GM12878 (cell line): ENCODE measurements at regions not wholly inside any gene's neighbourhood (a gene's known extent, or its start where the extent isn't known, plus 50 kb on each side); places are given as distances from the start of the nearest gene placed in this dataset.

Experiments used
- ATAC-seq: fragments of 200-7000 bp; cut with Tn5 transposase; 3 replicates; pipeline ENCODE4 v1.9.1; 2020; ENCODE audit warnings: mild to moderate bottlenecking, moderate library complexity
- BruUV-seq: library from RNA; stranded (reverse); fragments of 400-500 nt; replicated peaks from 2 replicates; lab custom pipeline; 2021; lab: Mats Ljungman, UMichigan
- CTCF ChIA-PET: fragments of 300-600 bp; sonication (Branson Sonifier 250); formaldehyde crosslinking; extraction: SDS; loops from one replicate; lab custom pipeline; 2021; ENCODE audit warnings: inconsistent platforms; lab: Yijun Ruan, JAX
- POLR2A ChIA-PET: fragments of 350-600 bp; formaldehyde crosslinking; extraction: SDS; loops from one replicate; lab custom pipeline; 2021; ENCODE audit warnings: inconsistent platforms; lab: Charles Lee
- RAD21 ChIA-PET: fragments of 300-600 bp; sonication (Branson Sonifier 250); formaldehyde crosslinking; loops from one replicate; lab custom pipeline; 2023; ENCODE audit warnings: antibody characterized with exemption; ENCODE audit not compliant: unreplicated experiment; lab: Charles Lee
- SMC1A ChIA-PET: fragments of 300-600 bp; sonication (Branson Sonifier 250); formaldehyde crosslinking; loops from one replicate; lab custom pipeline; 2023; ENCODE audit not compliant: unreplicated experiment, uncharacterized antibody; lab: Charles Lee
- DNase-seq: peaks from one replicate; pipeline ENCODE4 v3.0.0-alpha.2; 2011; ENCODE audit warnings: low read depth, low spot score
- FAIRE-seq: peaks from 3 replicates; lab custom pipeline; 2011; peaks lifted over from hg19 to GRCh38; lab: Jason Lieb, UNC
- H2AFZ ChIP-seq: 2 replicates; pipeline ENCODE4 v1.6.0; 2011; ENCODE audit warnings: low read depth, low read length, control low read depth; ENCODE audit not compliant: control insufficient read depth
- H3K27ac ChIP-seq: 2 replicates; pipeline ENCODE4 v1.5.1; 2011; ENCODE audit warnings: control low read depth; ENCODE audit not compliant: control insufficient read depth, insufficient read depth
- H3K27me3 ChIP-seq, 2 experiments: replicated peaks in 1 of 2; 2 replicates each; pipeline versions ENCODE4 v1.6.0 to v1.6.1; 2011; ENCODE audit warnings: low read length in 1 of 2; ENCODE audit not compliant: control insufficient read depth in 2 of 2, insufficient read depth in 2 of 2
- H3K36me3 ChIP-seq, 2 experiments: 2 replicates each; pipeline ENCODE4 v1.5.1; 2011; ENCODE audit warnings: low read length in 1 of 2; ENCODE audit not compliant: control insufficient read depth in 2 of 2, insufficient read depth in 2 of 2
- H3K4me1 ChIP-seq: 2 replicates; pipeline ENCODE4 v1.6.1; 2011; ENCODE audit warnings: mild to moderate bottlenecking, low read length, moderate library complexity, mixed read lengths; ENCODE audit not compliant: control insufficient read depth, insufficient read depth
- H3K4me2 ChIP-seq: 2 replicates; pipeline ENCODE4 v1.6.0; 2011; ENCODE audit warnings: control low read depth; ENCODE audit not compliant: control insufficient read depth, insufficient read depth
- H3K4me3 ChIP-seq: fragments of 200-600 bp; sonication (generic); 2 replicates; pipeline ENCODE4 v1.5.1; 2016
- H3K79me2 ChIP-seq: 2 replicates; pipeline ENCODE4 v1.6.0; 2011; ENCODE audit warnings: low read length; ENCODE audit not compliant: control insufficient read depth, insufficient read depth
- H3K9ac ChIP-seq: 2 replicates; pipeline ENCODE4 v1.8.0; 2011; ENCODE audit warnings: low read length, control low read depth, mixed read lengths; ENCODE audit not compliant: control insufficient read depth, insufficient read depth
- H3K9me3 ChIP-seq: replicated peaks from 3 replicates; pipeline ENCODE4 v1.5.1; 2011; ENCODE audit warnings: mild to moderate bottlenecking, low read length; ENCODE audit not compliant: control insufficient read depth, insufficient read depth
- H4K20me1 ChIP-seq: 2 replicates; pipeline ENCODE4 v1.6.0; 2011; ENCODE audit not compliant: control insufficient read depth, insufficient read depth
- E2F8 ChIP-seq: fragments of 450-650 bp; IDR thresholded peaks from 2 replicates; pipeline ENCODE4 v1.6.1; 2018; ENCODE audit warnings: mild to moderate bottlenecking, low read depth, moderate library complexity; ENCODE audit not compliant: partially characterized antibody
- FOXK2 ChIP-seq: fragments of 450-650 bp; IDR thresholded peaks from 2 replicates; pipeline ENCODE4 v1.6.1; 2017; ENCODE audit warnings: mild to moderate bottlenecking, moderate library complexity
- HDAC6 ChIP-seq: fragments of 200-600 bp; sonication (generic); IDR thresholded peaks from one replicate; pipeline ENCODE4 v1.8.0; 2017; ENCODE audit warnings: antibody characterized with exemption; ENCODE audit not compliant: unreplicated experiment
- MLLT1 ChIP-seq: fragments of 450-650 bp; IDR thresholded peaks from 2 replicates; pipeline ENCODE4 v1.6.1; 2016; ENCODE audit warnings: mild to moderate bottlenecking
- MXI1 ChIP-seq: fragments of 150-350 bp; IDR thresholded peaks from 2 replicates; pipeline ENCODE4 v1.6.1; 2011; ENCODE audit warnings: low read depth, mild to moderate bottlenecking, inconsistent platforms, low read length, improper control_type of control experiment
- NBN ChIP-seq: fragments of 450-650 bp; IDR thresholded peaks from 2 replicates; pipeline ENCODE4 v1.6.1; 2016
- NR2C1 ChIP-seq: fragments of 450-650 bp; IDR thresholded peaks from 2 replicates; pipeline ENCODE4 v1.6.1; 2017; ENCODE audit warnings: antibody characterized with exemption, mild to moderate bottlenecking, moderate library complexity
- RB1 ChIP-seq: fragments of 450-650 bp; formaldehyde crosslinking; IDR thresholded peaks from 2 replicates; pipeline ENCODE4 v1.6.1; 2017; ENCODE audit warnings: mild to moderate bottlenecking, borderline replicate concordance
- RFX5 ChIP-seq: IDR thresholded peaks from 2 replicates; pipeline ENCODE4 v1.6.1; 2011; ENCODE audit warnings: low read depth, low read length, improper control_type of control experiment
- SMAD1 ChIP-seq: fragments of 450-650 bp; IDR thresholded peaks from 2 replicates; pipeline ENCODE4 v1.6.1; 2018; ENCODE audit warnings: mild to moderate bottlenecking, low read depth; ENCODE audit not compliant: partially characterized antibody
- SPI1 ChIP-seq: IDR thresholded peaks from 2 replicates; pipeline ENCODE4 v1.6.1; 2011; ENCODE audit warnings: low read depth, mild to moderate bottlenecking, low read length, moderate library complexity, borderline replicate concordance; ENCODE audit not compliant: insufficient read depth
- USF1 ChIP-seq: IDR thresholded peaks from 2 replicates; pipeline ENCODE4 v1.6.1; 2011; ENCODE audit warnings: borderline replicate concordance, low read depth, mild to moderate bottlenecking, moderate library complexity, mixed read lengths, low read length; ENCODE audit not compliant: insufficient read depth; ENCODE audit errors: extremely low read length
- ZBED1 ChIP-seq: IDR thresholded peaks from 2 replicates; pipeline ENCODE4 v1.6.1; 2016; ENCODE audit warnings: borderline replicate concordance
- WGBS: methylation state at CpG from one replicate; pipeline ENCODE4 v1.1.6; 2016; ENCODE audit warnings: low lambda C conversion rate; ENCODE audit not compliant: insufficient replicate concordance, insufficient coverage; ENCODE audit errors: missing lambda C conversion rate; 5-methylcytosine and 5-hydroxymethylcytosine counted together
- in situ Hi-C: fragments of 300-500 bp; cut with MboI; formaldehyde crosslinking; loops from 9 replicates; pipeline ENCODE4 v1.14.3; 2018; ENCODE audit warnings: mixed read lengths
- intact Hi-C: fragments of 100-400 bp; cut with micrococcal nuclease; formaldehyde crosslinking; loops from one replicate; pipeline ENCODE4 v1.14.2; 2022; ENCODE audit not compliant: unreplicated experiment
- TF ChIP-seq, protein P1 (sequence below): IDR thresholded peaks from 2 replicates; pipeline ENCODE4 v1.6.1; 2011; ENCODE audit warnings: low read depth, low read length, improper control_type of control experiment, borderline replicate concordance
- TF ChIP-seq, protein P2 (sequence below): IDR thresholded peaks from 2 replicates; pipeline ENCODE4 v1.6.1; 2012; ENCODE audit warnings: low read depth, low read length, improper control_type of control experiment

DNA sequence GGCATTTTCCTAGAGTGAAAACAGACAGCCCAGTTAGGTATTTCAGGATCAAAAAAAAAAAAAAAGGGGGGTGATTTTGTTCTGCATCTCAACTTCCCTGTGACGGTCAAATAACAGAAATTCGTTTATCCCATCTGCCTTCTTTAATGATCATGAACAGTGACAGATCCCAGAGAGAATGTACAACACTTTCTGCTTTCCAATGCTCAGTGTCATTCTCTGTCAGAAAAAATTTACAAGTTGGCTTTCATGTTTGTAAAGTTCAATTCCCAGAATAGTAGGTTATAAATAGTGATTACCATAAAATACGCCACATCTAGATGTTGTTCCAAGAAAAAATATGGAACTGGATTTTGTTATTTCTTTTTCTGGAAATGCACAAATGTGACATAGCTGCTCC, 1013.2 kb upstream of the PHF14 start:
- ATAC-seq: no peak
- ChIA-PET POLR2A (no interaction called here), SMC1A (no interaction called here), RAD21 (no interaction called here), CTCF (no interaction called here)
- in situ Hi-C loops: no loop called here
- Histone ChIP-seq H3K9ac (no peak overlapping the region), H3K27ac (no peak overlapping the region), H3K79me2 (no peaks in the 10 kb centered on the region), H3K4me2 (no peak overlapping the region), H4K20me1 (no peaks in the 10 kb centered on the region), H3K36me3 (no peaks in the 10 kb centered on the region), H3K4me3 (no peak overlapping the region), H3K27me3 (no peaks in the 10 kb centered on the region), H3K4me1 (no peaks in the 10 kb centered on the region), H3K9me3 (no peaks in the 10 kb centered on the region), H2AFZ (no peak overlapping the region)
- WGBS: 0% methylated on average over 3 of the region's 3 CpGs
- no peak for DNase-seq
- no peak for FAIRE-seq
- BruUV-seq: no TSS peak
- intact Hi-C loops: no loop called here
- TF ChIP-seq FOXK2 (no peak), NR2C1 (no peak), MLLT1 (no peak), HDAC6 (no peak), ZBED1 (no peak), MXI1 (no peak), USF1 (no peak), E2F8 (no peak), SMAD1 (no peak), RB1 (no peak), NBN (no peak), RFX5 (no peak), SPI1 (no peak)
- TF ChIP-seq, protein P1, sequence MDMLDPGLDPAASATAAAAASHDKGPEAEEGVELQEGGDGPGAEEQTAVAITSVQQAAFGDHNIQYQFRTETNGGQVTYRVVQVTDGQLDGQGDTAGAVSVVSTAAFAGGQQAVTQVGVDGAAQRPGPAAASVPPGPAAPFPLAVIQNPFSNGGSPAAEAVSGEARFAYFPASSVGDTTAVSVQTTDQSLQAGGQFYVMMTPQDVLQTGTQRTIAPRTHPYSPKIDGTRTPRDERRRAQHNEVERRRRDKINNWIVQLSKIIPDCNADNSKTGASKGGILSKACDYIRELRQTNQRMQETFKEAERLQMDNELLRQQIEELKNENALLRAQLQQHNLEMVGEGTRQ: no peak
- TF ChIP-seq, protein P2, sequence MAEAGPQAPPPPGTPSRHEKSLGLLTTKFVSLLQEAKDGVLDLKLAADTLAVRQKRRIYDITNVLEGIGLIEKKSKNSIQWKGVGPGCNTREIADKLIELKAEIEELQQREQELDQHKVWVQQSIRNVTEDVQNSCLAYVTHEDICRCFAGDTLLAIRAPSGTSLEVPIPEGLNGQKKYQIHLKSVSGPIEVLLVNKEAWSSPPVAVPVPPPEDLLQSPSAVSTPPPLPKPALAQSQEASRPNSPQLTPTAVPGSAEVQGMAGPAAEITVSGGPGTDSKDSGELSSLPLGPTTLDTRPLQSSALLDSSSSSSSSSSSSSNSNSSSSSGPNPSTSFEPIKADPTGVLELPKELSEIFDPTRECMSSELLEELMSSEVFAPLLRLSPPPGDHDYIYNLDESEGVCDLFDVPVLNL: no peak
